Activated CD8-positive, alpha-beta T cell treated with anti-CD3 and anti-CD28 coated beads for 36 hours (primary cell): ENCODE measurements at regions not wholly inside any gene's neighbourhood (a gene's known extent, or its start where the extent isn't known, plus 50 kb on each side); places are given as distances from the start of the nearest gene placed in this dataset.

ENCODE experiments used
- ATAC-seq: fragments of 200-7000 bp; cut with Tn5 transposase; one replicate; pipeline ENCODE4 v1.10.0; 2021; ENCODE audit warnings: mild to moderate bottlenecking, moderate library complexity
- CTCF ChIA-PET: fragments of 350-600 bp; sonication (Branson Sonifier 250); formaldehyde crosslinking; loops from one replicate; lab custom pipeline; 2021; ENCODE audit warnings: antibody characterized with exemption; lab: Charles Lee
- POLR2A ChIA-PET: fragments of 350-600 bp; sonication (Branson Sonifier 250); formaldehyde crosslinking; loops from one replicate; lab custom pipeline; 2021; ENCODE audit warnings: antibody characterized with exemption; lab: Charles Lee
- DNase-seq: peaks from one replicate; pipeline ENCODE4 v3.0.0-alpha.2; 2020
- H3K27ac Mint-ChIP-seq: one replicate; pipeline ENCODE4 v1.8.0; 2021; ENCODE audit warnings: mild to moderate bottlenecking, mixed read lengths
- H3K27me3 Mint-ChIP-seq: one replicate; pipeline ENCODE4 v1.8.0; 2021; ENCODE audit warnings: mixed read lengths
- H3K36me3 Mint-ChIP-seq: one replicate; pipeline ENCODE4 v1.8.0; 2021; ENCODE audit warnings: low read depth, mixed read lengths
- H3K4me1 Mint-ChIP-seq: one replicate; pipeline ENCODE4 v1.8.0; 2021; ENCODE audit warnings: low read depth, mixed read lengths
- H3K4me3 Mint-ChIP-seq: one replicate; pipeline ENCODE4 v1.8.0; 2021; ENCODE audit warnings: mild to moderate bottlenecking, moderate library complexity, mixed read lengths
- H3K9me3 Mint-ChIP-seq: one replicate; pipeline ENCODE4 v1.8.0; 2021; ENCODE audit warnings: mixed read lengths
- CTCF ChIP-seq: fragments of 200-600 bp; IDR thresholded peaks from one replicate; pipeline ENCODE4 v1.8.0; 2022; ENCODE audit warnings: antibody characterized with exemption, mild to moderate bottlenecking
- intact Hi-C: fragments of 100-400 bp; cut with micrococcal nuclease; formaldehyde crosslinking; loops from one replicate; pipeline ENCODE4 v1.10.0; 2022

GRCh38 chr3:164687902-164688301, 390.4 kb downstream of the SI start:
- Mint-ChIP-seq H3K4me3 (no peak overlapping the region), H3K9me3 (peaks cover 7% of the 10 kb centered on the region), H3K27ac (no peak overlapping the region), H3K36me3 (no peaks in the 10 kb centered on the region), H3K4me1 (no peaks in the 10 kb centered on the region), H3K27me3 (no peaks in the 10 kb centered on the region)
- ChIA-PET CTCF (no interaction called here), POLR2A (no interaction called here)
- no peak for DNase-seq
- no peak for ATAC-seq
- intact Hi-C loops = no loop called here
- no peak for TF ChIP-seq CTCF

GRCh38 chr3:164687211-164687610, 391.1 kb downstream of the SI start:
- CTCF ChIA-PET = no interaction called here
- Mint-ChIP-seq H3K4me1 (no peaks in the 10 kb centered on the region), H3K27me3 (no peaks in the 10 kb centered on the region), H3K27ac (no peak overlapping the region), H3K4me3 (no peak overlapping the region), H3K9me3 (peaks cover 8% of the 10 kb centered on the region), H3K36me3 (no peaks in the 10 kb centered on the region)
- ATAC-seq = no peak
- TF ChIP-seq CTCF = no peak
- intact Hi-C loops = no loop called here
- DNase-seq = no peak
- POLR2A ChIA-PET = no interaction called here

GRCh38 chr3:164683489-164683888, 394.8 kb downstream of the SI start:
- CTCF ChIA-PET = no interaction called here
- Mint-ChIP-seq H3K27ac (no peak overlapping the region), H3K4me1 (no peaks in the 10 kb centered on the region), H3K9me3 (peaks cover 12% of the 10 kb centered on the region), H3K4me3 (no peak overlapping the region), H3K36me3 (no peaks in the 10 kb centered on the region), H3K27me3 (no peaks in the 10 kb centered on the region)
- intact Hi-C loops = no loop called here
- TF ChIP-seq CTCF = no peak
- DNase-seq (no peak), ATAC-seq (no peak)
- POLR2A ChIA-PET = no interaction called here

- peaks cover 7% of the 10 kb centered on the region for H3K9me3 Mint-ChIP-seq
- no peak overlapping the region for H3K27ac Mint-ChIP-seq
- no peak for DNase-seq
- no peaks in the 10 kb centered on the region for H3K36me3 Mint-ChIP-seq
- TF ChIP-seq CTCF = no peak
- ATAC-seq = no peak
- CTCF ChIA-PET = no interaction called here
- no peak overlapping the region for H3K4me3 Mint-ChIP-seq
- no peaks in the 10 kb centered on the region for H3K4me1 Mint-ChIP-seq
- no peaks in the 10 kb centered on the region for H3K27me3 Mint-ChIP-seq
- POLR2A ChIA-PET = no interaction called here
- intact Hi-C loops = no loop called here
Measured at GRCh38 chr3:164679245-164679644, 399.1 kb downstream of the SI start.

- H3K4me3 Mint-ChIP-seq = no peak overlapping the region
- TF ChIP-seq CTCF = no peak
- ChIA-PET POLR2A (no interaction called here), CTCF (no interaction called here)
- no peaks in the 10 kb centered on the region for H3K4me1 Mint-ChIP-seq
- intact Hi-C loops = no loop called here
- ATAC-seq = no peak
- H3K9me3 Mint-ChIP-seq = peaks cover 13% of the 10 kb centered on the region
- no peaks in the 10 kb centered on the region for H3K27me3 Mint-ChIP-seq
- no peaks in the 10 kb centered on the region for H3K36me3 Mint-ChIP-seq
- no peak for DNase-seq
- no peak overlapping the region for H3K27ac Mint-ChIP-seq
Measured at GRCh38 chr3:164677317-164677716, 401.0 kb downstream of the SI start.
